CD14-positive monocyte (primary cell): ENCODE measurements at regions not wholly inside any gene's neighbourhood (a gene's known extent, or its start where the extent isn't known, plus 50 kb on each side); places are given as distances from the start of the nearest gene placed in this dataset.

ENCODE experiments used
- DNase-seq, 3 donors: peaks; one replicate each; pipeline ENCODE4 v3.0.0-alpha.2; 2011 to 2022
- H2AFZ ChIP-seq: 2 replicates; pipeline ENCODE4 v1.6.0; 2012; ENCODE audit warnings: mild to moderate bottlenecking, low read depth, low read length, inconsistent platforms; ENCODE audit not compliant: insufficient read depth, poor library complexity, severe bottlenecking
- H3K27ac ChIP-seq, 2 donors: 1 replicate in 1 of 2; 2 replicates in 1 of 2; pipeline ENCODE4 v1.5.1; 2012 to 2013; ENCODE audit warnings: low read length in 2 of 2, control low read depth in 1 of 2, inconsistent platforms in 1 of 2, low read depth in 1 of 2, mild to moderate bottlenecking in 1 of 2
- H3K27me3 ChIP-seq, 2 donors: one replicate each; pipeline versions ENCODE4 v1.6.0 to v1.6.1; 2011 to 2013; ENCODE audit warnings: low read length in 2 of 2; ENCODE audit not compliant: control insufficient read depth in 2 of 2, insufficient read depth in 2 of 2
- H3K36me3 ChIP-seq, 2 donors: replicated peaks in 1 of 2; 1 replicate in 1 of 2; 2 replicates in 1 of 2; pipeline versions ENCODE4 v1.5.1 to v1.6.1; 2012 to 2013; ENCODE audit warnings: low read length in 2 of 2, control low read depth in 1 of 2, inconsistent platforms in 1 of 2, mild to moderate bottlenecking in 1 of 2; ENCODE audit not compliant: insufficient read depth in 2 of 2, control insufficient read depth in 1 of 2
- H3K4me1 ChIP-seq, 2 donors: 1 replicate in 1 of 2; 2 replicates in 1 of 2; pipeline versions ENCODE4 v1.5.1 to v1.6.1; 2012 to 2013; ENCODE audit warnings: low read length in 2 of 2, control low read depth in 1 of 2, inconsistent platforms in 1 of 2, mild to moderate bottlenecking in 1 of 2, moderate library complexity in 1 of 2; ENCODE audit not compliant: insufficient read depth in 2 of 2, control insufficient read depth in 1 of 2
- H3K4me2 ChIP-seq: replicated peaks from 2 replicates; pipeline ENCODE3; 2012; ENCODE audit warnings: low read length, moderate library complexity, mild to moderate bottlenecking; ENCODE audit not compliant: poor library complexity, severe bottlenecking; ENCODE audit errors: extremely low read depth
- H3K4me3 ChIP-seq, 3 experiments: fragments of 200-600 bp in 1 of 3; sonication (generic) in 1 of 3; replicated peaks in 1 of 3; 1 replicate in 2 of 3; 2 replicates in 1 of 3; pipeline ENCODE4 v1.5.1; 2011 to 2013; ENCODE audit warnings: low read length in 3 of 3, mild to moderate bottlenecking in 3 of 3, control low read depth in 2 of 3, low read depth in 2 of 3, inconsistent platforms in 1 of 3, moderate library complexity in 1 of 3
- H3K79me2 ChIP-seq: 2 replicates; pipeline ENCODE4 v1.6.0; 2012; ENCODE audit warnings: mild to moderate bottlenecking, control low read depth, inconsistent platforms, low read length, moderate library complexity; ENCODE audit not compliant: insufficient read depth
- H3K9ac ChIP-seq: 2 replicates; pipeline ENCODE4 v1.6.0; 2017; ENCODE audit warnings: low read length, mild to moderate bottlenecking; ENCODE audit not compliant: insufficient read depth, poor library complexity, severe bottlenecking
- H3K9me3 ChIP-seq, 2 donors: replicated peaks in 1 of 2; 1 replicate in 1 of 2; 2 replicates in 1 of 2; pipeline versions ENCODE4 v1.5.1 to v1.6.1; 2012 to 2013; ENCODE audit warnings: low read length in 2 of 2, control low read depth in 1 of 2; ENCODE audit not compliant: control insufficient read depth in 1 of 2, insufficient read depth in 1 of 2
- H4K20me1 ChIP-seq: 2 replicates; pipeline ENCODE4 v1.6.0; 2012; ENCODE audit warnings: mild to moderate bottlenecking, low read length, control low read depth, moderate library complexity; ENCODE audit not compliant: insufficient read depth
- H3K27ac Mint-ChIP-seq, 7 donors: one replicate each; pipeline ENCODE4 v1.8.0; 2020; ENCODE audit warnings: mild to moderate bottlenecking in 7 of 7, mixed read lengths in 7 of 7, moderate library complexity in 6 of 7, inconsistent platforms in 2 of 7
- H3K27me3 Mint-ChIP-seq, 3 donors: one replicate each; pipeline ENCODE4 v1.8.0; 2021 to 2022; ENCODE audit warnings: low read depth in 3 of 3, mild to moderate bottlenecking in 3 of 3, mixed read lengths in 3 of 3, moderate library complexity in 3 of 3, inconsistent platforms in 1 of 3
- H3K36me3 Mint-ChIP-seq, 2 donors: one replicate each; pipeline ENCODE4 v1.8.0; 2020; ENCODE audit warnings: mixed read lengths in 2 of 2, inconsistent platforms in 1 of 2, mild to moderate bottlenecking in 1 of 2
- H3K4me1 Mint-ChIP-seq: one replicate; pipeline ENCODE4 v1.8.0; 2020; ENCODE audit warnings: mild to moderate bottlenecking, mixed read lengths
- H3K4me3 Mint-ChIP-seq, 2 donors: one replicate each; pipeline ENCODE4 v1.8.0; 2020; ENCODE audit warnings: mild to moderate bottlenecking in 2 of 2, mixed read lengths in 2 of 2, moderate library complexity in 1 of 2
- H3K9me3 Mint-ChIP-seq, 7 donors: one replicate each; pipeline ENCODE4 v1.8.0; 2020 to 2022; ENCODE audit warnings: mixed read lengths in 7 of 7, mild to moderate bottlenecking in 6 of 7, moderate library complexity in 6 of 7, inconsistent platforms in 2 of 7
- CTCF ChIP-seq: fragments of 200-600 bp; IDR thresholded peaks from one replicate; pipeline ENCODE4 v1.8.0; 2022; ENCODE audit warnings: antibody characterized with exemption, mild to moderate bottlenecking
- WGBS: methylation state at CpG from one replicate; pipeline ENCODE4 v1.1.5; 2013; ENCODE audit warnings: missing lambda C conversion rate; ENCODE audit not compliant: insufficient coverage; 5-methylcytosine and 5-hydroxymethylcytosine counted together
- intact Hi-C, 2 donors: fragments of 100-400 bp; cut with micrococcal nuclease; formaldehyde crosslinking; loops; one replicate each; pipeline versions ENCODE4 v1.15.0 to v1.15.1; 2023

- Histone ChIP-seq H2AFZ (no peak overlapping the region), H3K9me3 (no peaks in the 10 kb centered on the region), H3K79me2 (no peaks in the 10 kb centered on the region), H3K4me1 (no peaks in the 10 kb centered on the region), H3K36me3 (no peaks in the 10 kb centered on the region), H3K27me3 (no peaks in the 10 kb centered on the region), H4K20me1 (no peaks in the 10 kb centered on the region), H3K4me2 (no peak overlapping the region), H3K9ac (no peak overlapping the region), H3K4me3 (no peak overlapping the region), H3K27ac (no peak overlapping the region)
- Mint-ChIP-seq H3K9me3 (peaks cover 0 to 10% (median 4%) of the 10 kb centered on the region in 7 donors), H3K36me3 (no peaks in the 10 kb centered on the region), H3K27ac (no peak overlapping the region), H3K27me3 (no peaks in the 10 kb centered on the region), H3K4me3 (no peak overlapping the region), H3K4me1 (no peaks in the 10 kb centered on the region)
- TF ChIP-seq CTCF, result no peak
- DNase-seq, result no peak
- intact Hi-C loops, result no loop called here
Observed at GRCh38 chr21:16357994-16358393, 628.2 kb downstream of the USP25 start.

GRCh38 chr21:16358784-16359183 is 629.0 kb downstream of the USP25 start:
- no peak overlapping the region for H3K4me3 ChIP-seq
- no peaks in the 10 kb centered on the region for H3K27me3 ChIP-seq
- peaks cover 0 to 10% (median 4%) of the 10 kb centered on the region in 7 donors for H3K9me3 Mint-ChIP-seq
- no peak for DNase-seq
- WGBS, result no CpG with 5 or more reads among the region's 2 CpGs
- no peaks in the 10 kb centered on the region for H3K9me3 ChIP-seq
- H3K4me3 Mint-ChIP-seq, result no peak overlapping the region
- intact Hi-C loops, result no loop called here
- H3K9ac ChIP-seq, result no peak overlapping the region
- H3K27ac Mint-ChIP-seq, result no peak overlapping the region
- no peaks in the 10 kb centered on the region for H3K4me1 ChIP-seq
- H3K36me3 ChIP-seq, result no peaks in the 10 kb centered on the region
- H3K27ac ChIP-seq, result no peak overlapping the region
- no peaks in the 10 kb centered on the region for H3K4me1 Mint-ChIP-seq
- H3K79me2 ChIP-seq, result no peaks in the 10 kb centered on the region
- H3K4me2 ChIP-seq, result no peak overlapping the region
- H3K27me3 Mint-ChIP-seq, result no peaks in the 10 kb centered on the region
- no peaks in the 10 kb centered on the region for H4K20me1 ChIP-seq
- H2AFZ ChIP-seq, result no peak overlapping the region
- no peak for TF ChIP-seq CTCF
- no peaks in the 10 kb centered on the region for H3K36me3 Mint-ChIP-seq
